Endothelial cell (in vitro differentiated cells): ENCODE measurements at regions not wholly inside any gene's neighbourhood (a gene's known extent, or its start where the extent isn't known, plus 50 kb on each side); places are given as distances from the start of the nearest gene placed in this dataset.

ENCODE experiments used
- DNase-seq: peaks from one replicate; pipeline ENCODE4 v3.0.0; 2021; ENCODE audit warnings: low spot score
- H3K27ac Mint-ChIP-seq: one replicate; pipeline ENCODE4 v1.8.0; 2021; ENCODE audit warnings: mixed read lengths, inconsistent platforms; ENCODE audit not compliant: unreplicated experiment
- H3K27me3 Mint-ChIP-seq: one replicate; pipeline ENCODE4 v1.8.0; 2021; ENCODE audit warnings: mild to moderate bottlenecking, moderate library complexity, mixed read lengths, inconsistent platforms; ENCODE audit not compliant: unreplicated experiment
- H3K36me3 Mint-ChIP-seq: one replicate; pipeline ENCODE4 v1.8.0; 2021; ENCODE audit warnings: mild to moderate bottlenecking, low read depth, mixed read lengths, inconsistent platforms; ENCODE audit not compliant: unreplicated experiment
- H3K4me1 Mint-ChIP-seq: one replicate; pipeline ENCODE4 v1.8.0; 2021; ENCODE audit warnings: mild to moderate bottlenecking, mixed read lengths, inconsistent platforms; ENCODE audit not compliant: unreplicated experiment
- H3K4me3 Mint-ChIP-seq: one replicate; pipeline ENCODE4 v1.8.0; 2021; ENCODE audit warnings: mild to moderate bottlenecking, mixed read lengths, inconsistent platforms; ENCODE audit not compliant: unreplicated experiment
- H3K9me3 Mint-ChIP-seq: one replicate; pipeline ENCODE4 v1.8.0; 2021; ENCODE audit warnings: mixed read lengths, inconsistent platforms; ENCODE audit not compliant: unreplicated experiment
- CTCF ChIP-seq: fragments of 200-600 bp; sonication (generic); IDR thresholded peaks from one replicate; pipeline ENCODE4 v1.5.0; 2021; ENCODE audit warnings: antibody characterized with exemption; ENCODE audit not compliant: unreplicated experiment

GRCh38 chr2:139742216-139743172, 962.3 kb upstream of the NXPH2 start:
- no peak for TF ChIP-seq CTCF
- no peak overlapping the region for H3K27ac Mint-ChIP-seq
- H3K27me3 Mint-ChIP-seq, result no peaks in the 10 kb centered on the region
- DNase-seq, result no peak
- no peaks in the 10 kb centered on the region for H3K36me3 Mint-ChIP-seq
- H3K9me3 Mint-ChIP-seq, result no peaks in the 10 kb centered on the region
- H3K4me1 Mint-ChIP-seq, result no peaks in the 10 kb centered on the region
- H3K4me3 Mint-ChIP-seq, result no peak overlapping the region

- no peaks in the 10 kb centered on the region for H3K9me3 Mint-ChIP-seq
- H3K27me3 Mint-ChIP-seq, result no peaks in the 10 kb centered on the region
- TF ChIP-seq CTCF, result no peak
- H3K4me3 Mint-ChIP-seq, result no peak overlapping the region
- no peaks in the 10 kb centered on the region for H3K4me1 Mint-ChIP-seq
- DNase-seq, result no peak
- H3K36me3 Mint-ChIP-seq, result no peaks in the 10 kb centered on the region
- no peak overlapping the region for H3K27ac Mint-ChIP-seq
Observed at GRCh38 chr2:139737659-139738058, 957.5 kb upstream of the NXPH2 start.

GRCh38 chr2:139730197-139730596, 950.0 kb upstream of the NXPH2 start:
- H3K9me3 Mint-ChIP-seq, result no peaks in the 10 kb centered on the region
- no peak overlapping the region for H3K27ac Mint-ChIP-seq
- no peak overlapping the region for H3K4me3 Mint-ChIP-seq
- no peaks in the 10 kb centered on the region for H3K36me3 Mint-ChIP-seq
- no peak for TF ChIP-seq CTCF
- no peaks in the 10 kb centered on the region for H3K4me1 Mint-ChIP-seq
- peaks cover 1% of the 10 kb centered on the region for H3K27me3 Mint-ChIP-seq
- no peak for DNase-seq

- H3K27ac Mint-ChIP-seq, result no peak overlapping the region
Observed at GRCh38 chr2:139721411-139721995, 941.3 kb upstream of the NXPH2 start.

More at GRCh38 chr2:139721411-139721995, 941.3 kb upstream of the NXPH2 start:
- no peaks in the 10 kb centered on the region for H3K27me3 Mint-ChIP-seq
- no peaks in the 10 kb centered on the region for H3K36me3 Mint-ChIP-seq
- DNase-seq, result no peak
- no peak for TF ChIP-seq CTCF
- peaks cover 15% of the 10 kb centered on the region for H3K4me1 Mint-ChIP-seq
- no peak overlapping the region for H3K4me3 Mint-ChIP-seq
- no peaks in the 10 kb centered on the region for H3K9me3 Mint-ChIP-seq
